Breast epithelium (tissue), 3 donors: ENCODE measurements at regions not wholly inside any gene's neighbourhood (a gene's known extent, or its start where the extent isn't known, plus 50 kb on each side); places are given as distances from the start of the nearest gene placed in this dataset.

ENCODE experiments used
- POLR2A ChIP-seq: fragments of 450-650 bp; IDR thresholded peaks from one replicate; pipeline ENCODE4 v1.6.1; 2016; ENCODE audit warnings: antibody characterized with exemption, mild to moderate bottlenecking, moderate library complexity
- POLR2AphosphoS5 ChIP-seq, 3 donors: sonication (generic); formaldehyde crosslinking; IDR thresholded peaks; one replicate each; pipeline ENCODE4 v1.6.1; 2017; ENCODE audit warnings: antibody characterized with exemption in 3 of 3
- TF ChIP-seq, protein P1 (sequence below), 3 donors: fragments of 450-650 bp; IDR thresholded peaks; one replicate each; pipeline ENCODE4 v1.5.1; 2016 to 2017; ENCODE audit warnings: antibody characterized with exemption in 3 of 3, mild to moderate bottlenecking in 3 of 3, moderate library complexity in 3 of 3

GRCh38 chr10:78623578-78624215 lies 445.1 kb upstream of the ZMIZ1 start:
- TF ChIP-seq, protein P1, sequence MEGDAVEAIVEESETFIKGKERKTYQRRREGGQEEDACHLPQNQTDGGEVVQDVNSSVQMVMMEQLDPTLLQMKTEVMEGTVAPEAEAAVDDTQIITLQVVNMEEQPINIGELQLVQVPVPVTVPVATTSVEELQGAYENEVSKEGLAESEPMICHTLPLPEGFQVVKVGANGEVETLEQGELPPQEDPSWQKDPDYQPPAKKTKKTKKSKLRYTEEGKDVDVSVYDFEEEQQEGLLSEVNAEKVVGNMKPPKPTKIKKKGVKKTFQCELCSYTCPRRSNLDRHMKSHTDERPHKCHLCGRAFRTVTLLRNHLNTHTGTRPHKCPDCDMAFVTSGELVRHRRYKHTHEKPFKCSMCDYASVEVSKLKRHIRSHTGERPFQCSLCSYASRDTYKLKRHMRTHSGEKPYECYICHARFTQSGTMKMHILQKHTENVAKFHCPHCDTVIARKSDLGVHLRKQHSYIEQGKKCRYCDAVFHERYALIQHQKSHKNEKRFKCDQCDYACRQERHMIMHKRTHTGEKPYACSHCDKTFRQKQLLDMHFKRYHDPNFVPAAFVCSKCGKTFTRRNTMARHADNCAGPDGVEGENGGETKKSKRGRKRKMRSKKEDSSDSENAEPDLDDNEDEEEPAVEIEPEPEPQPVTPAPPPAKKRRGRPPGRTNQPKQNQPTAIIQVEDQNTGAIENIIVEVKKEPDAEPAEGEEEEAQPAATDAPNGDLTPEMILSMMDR (IDR thresholded peaks at IDR 0.05) = no peak
- TF ChIP-seq POLR2AphosphoS5 (IDR thresholded peaks at IDR 0.05) = no peak
- no peak for TF ChIP-seq POLR2A
